ENCODE measurements at regions not wholly inside any gene's neighbourhood (a gene's known extent, or its start where the extent isn't known, plus 50 kb on each side); places are given as distances from the start of the nearest gene placed in this dataset.
"Not testable (repeated sequence)": the region's sequence is repeated elsewhere in the genome, so short reads cannot be mapped to it uniquely, and the experiment has no call there.

DNA sequence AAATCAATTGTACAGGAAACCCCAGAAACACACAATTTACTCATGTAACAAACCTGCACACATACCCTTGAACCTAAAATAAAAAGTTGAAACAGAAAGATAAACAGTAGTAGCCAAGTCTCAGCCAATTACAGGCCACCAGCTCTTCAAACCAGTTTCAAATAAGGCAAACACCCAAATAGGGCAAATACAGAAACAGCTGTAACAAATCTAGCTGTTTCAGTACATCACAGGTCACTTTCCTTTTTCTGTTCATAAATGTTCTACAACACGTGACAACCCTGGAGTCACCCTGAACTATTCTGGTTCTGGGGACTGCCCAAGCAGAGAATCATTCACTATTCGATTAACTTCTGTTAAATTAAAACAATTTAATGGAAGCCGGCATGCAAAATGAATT is 329.0 kb downstream of the GJA1 start:
- no peak for DNase-seq (ENCODE audit: low spot score)

GRCh38 chr6:121765060-121765459 is 329.6 kb downstream of the GJA1 start:
- DNase-seq (ENCODE audit: low spot score) = no peak

DNA sequence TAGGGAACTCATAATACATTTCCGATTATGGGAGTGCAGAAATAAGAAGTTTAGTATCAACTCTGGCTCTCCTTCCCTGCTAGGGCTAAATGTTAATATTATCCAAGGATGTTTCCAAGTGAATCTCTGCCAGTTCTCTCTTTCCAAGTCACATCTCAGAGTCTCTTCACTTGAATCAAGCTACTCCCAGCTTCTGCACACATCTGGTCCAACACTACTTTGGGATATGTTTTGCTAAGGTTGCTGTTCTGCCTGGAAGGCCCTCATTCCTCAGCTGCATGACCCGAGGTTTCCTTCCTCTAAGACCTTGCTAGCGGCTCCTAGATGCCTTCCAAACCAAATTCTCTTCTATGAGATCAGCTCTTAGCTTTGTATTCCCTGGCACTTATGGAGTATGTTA is 331.8 kb downstream of the GJA1 start:
- no peak for DNase-seq (ENCODE audit: low spot score)

DNA sequence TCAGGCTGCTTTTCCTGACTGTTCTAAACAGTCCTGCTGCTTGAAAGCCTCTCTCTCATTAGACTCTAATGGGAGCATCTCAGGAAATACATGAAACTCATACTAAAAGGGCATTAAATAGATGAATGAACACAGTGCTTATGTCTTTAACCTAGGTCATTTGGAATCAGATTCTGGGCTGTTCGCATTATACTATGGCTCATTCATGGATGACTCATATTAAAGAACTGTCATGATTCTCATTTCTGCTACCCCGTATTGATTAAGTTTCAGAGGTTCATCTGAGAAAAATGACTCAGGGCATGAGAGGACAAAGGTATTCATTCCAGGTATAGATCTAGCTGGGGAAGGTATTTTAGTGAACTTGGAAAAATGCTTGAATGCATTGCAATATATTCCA is 335.5 kb downstream of the GJA1 start:
- DNase-seq (ENCODE audit: low spot score) = peak; percentile 26

GRCh38 chr6:121771937-121772720 is 336.7 kb downstream of the GJA1 start:
- no peak for DNase-seq (ENCODE audit: low spot score)

GRCh38 chr6:121776054-121776453 is 340.6 kb downstream of the GJA1 start:
- DNase-seq (ENCODE audit: low spot score) = no peak

GRCh38 chr6:121780325-121781321 is 345.2 kb downstream of the GJA1 start:
- DNase-seq (ENCODE audit: low spot score) = peak; percentile 76

DNA sequence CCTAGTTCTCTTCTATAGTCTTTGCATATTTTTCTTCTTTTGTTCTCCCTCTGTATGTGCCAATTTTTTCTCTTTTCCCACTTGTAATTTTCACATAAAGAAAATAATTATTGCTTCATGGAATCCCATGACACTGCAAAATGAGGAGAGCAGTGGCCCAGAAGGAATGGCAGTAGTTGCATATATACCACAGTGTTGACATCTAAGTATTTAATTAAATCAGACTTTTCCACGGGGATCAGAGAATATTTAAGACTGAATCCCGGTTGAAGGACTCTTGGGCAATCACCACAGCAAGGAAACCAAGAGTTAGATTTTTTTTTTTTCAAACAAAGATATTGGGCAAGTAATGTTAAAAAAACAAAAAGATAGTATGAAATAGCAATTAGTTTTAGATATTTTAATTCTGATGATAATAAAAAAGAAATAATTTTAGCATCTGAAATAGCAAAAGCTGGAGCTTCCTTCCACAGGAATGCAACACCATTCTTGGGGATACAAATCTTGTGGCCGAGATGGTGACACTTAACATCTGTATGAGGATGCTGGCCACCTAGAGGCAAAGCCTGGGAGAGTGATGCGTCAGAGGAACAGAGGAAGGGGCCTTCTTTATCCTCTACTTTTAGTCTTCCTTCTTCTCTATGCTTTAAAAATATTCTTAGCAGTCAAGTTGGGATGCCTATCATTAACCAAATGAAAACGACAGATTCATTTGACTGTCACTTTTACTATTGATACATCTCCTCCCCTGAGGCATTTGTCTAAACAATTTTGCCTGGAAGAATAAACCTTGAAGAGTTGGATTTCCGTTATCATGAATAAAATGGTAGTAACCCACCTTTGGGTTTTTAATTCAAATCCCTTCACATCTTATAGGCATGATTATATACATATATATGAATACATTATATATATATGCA is 356.2 kb downstream of the GJA1 start:
- DNase-seq (ENCODE audit: low spot score) = peak; percentile 20

- DNase-seq (ENCODE audit: low spot score) = peak; percentile 89
Observed at GRCh38 chr6:121794630-121795029, 359.2 kb downstream of the GJA1 start.

GRCh38 chr6:121797598-121797997 is 362.2 kb downstream of the GJA1 start:
- not testable (repeated sequence) for DNase-seq (ENCODE audit: low spot score)

GRCh38 chr6:121798126-121798525 is 362.7 kb downstream of the GJA1 start:
- peak; percentile 33 for DNase-seq (ENCODE audit: low spot score)

DNA sequence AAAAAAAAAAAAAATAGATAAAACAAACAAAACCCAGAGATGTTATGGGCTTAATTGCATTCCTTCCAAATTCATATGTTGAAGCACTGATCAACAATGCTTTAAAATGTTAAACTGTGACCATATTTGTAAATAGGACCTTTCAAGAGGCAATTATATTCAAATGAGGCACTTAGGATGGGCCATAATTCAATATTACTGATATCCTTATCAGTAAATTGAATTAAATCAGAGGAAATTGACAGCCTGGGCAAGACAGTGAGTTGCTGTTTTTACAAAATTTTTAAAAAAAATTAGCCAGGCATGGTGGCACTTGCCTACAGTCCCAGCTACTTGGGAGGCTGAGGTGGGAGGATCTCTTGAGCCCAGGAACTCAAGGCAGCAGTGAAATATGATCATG is 364.1 kb downstream of the GJA1 start:
- DNase-seq (ENCODE audit: low spot score) = no peak

DNA sequence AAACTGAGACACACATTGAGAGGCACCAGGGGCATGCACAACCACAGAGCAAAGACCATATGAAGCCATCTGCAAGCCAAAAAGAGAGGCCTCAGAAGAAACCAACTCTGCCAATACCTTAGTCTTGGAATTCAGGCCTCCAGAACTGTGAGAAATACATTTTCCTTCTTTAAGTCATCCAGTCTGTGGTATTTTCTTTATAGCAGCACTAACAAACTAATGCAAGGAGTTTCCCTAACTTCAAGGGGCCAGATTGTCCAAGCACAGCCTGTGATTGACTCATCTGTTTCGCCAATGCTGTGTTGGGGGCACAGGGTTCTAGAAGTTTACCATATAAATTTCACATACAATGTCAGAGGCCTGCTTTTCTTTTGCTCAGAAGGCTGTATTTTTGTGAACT is 364.6 kb downstream of the GJA1 start:
- DNase-seq (ENCODE audit: low spot score) = no peak

GRCh38 chr6:121806116-121806515 is 370.7 kb downstream of the GJA1 start:
- no peak for DNase-seq (ENCODE audit: low spot score)

- no peak for DNase-seq (ENCODE audit: low spot score)
Observed at GRCh38 chr6:121809211-121809610, 373.8 kb downstream of the GJA1 start.

- no peak for DNase-seq (ENCODE audit: low spot score)
Observed at GRCh38 chr6:121810158-121811032, 374.9 kb downstream of the GJA1 start.

GRCh38 chr6:121811106-121811505 is 375.7 kb downstream of the GJA1 start:
- DNase-seq (ENCODE audit: low spot score) = no peak

GRCh38 chr6:121816361-121816760 is 380.9 kb downstream of the GJA1 start:
- no peak for DNase-seq (ENCODE audit: low spot score)

DNA sequence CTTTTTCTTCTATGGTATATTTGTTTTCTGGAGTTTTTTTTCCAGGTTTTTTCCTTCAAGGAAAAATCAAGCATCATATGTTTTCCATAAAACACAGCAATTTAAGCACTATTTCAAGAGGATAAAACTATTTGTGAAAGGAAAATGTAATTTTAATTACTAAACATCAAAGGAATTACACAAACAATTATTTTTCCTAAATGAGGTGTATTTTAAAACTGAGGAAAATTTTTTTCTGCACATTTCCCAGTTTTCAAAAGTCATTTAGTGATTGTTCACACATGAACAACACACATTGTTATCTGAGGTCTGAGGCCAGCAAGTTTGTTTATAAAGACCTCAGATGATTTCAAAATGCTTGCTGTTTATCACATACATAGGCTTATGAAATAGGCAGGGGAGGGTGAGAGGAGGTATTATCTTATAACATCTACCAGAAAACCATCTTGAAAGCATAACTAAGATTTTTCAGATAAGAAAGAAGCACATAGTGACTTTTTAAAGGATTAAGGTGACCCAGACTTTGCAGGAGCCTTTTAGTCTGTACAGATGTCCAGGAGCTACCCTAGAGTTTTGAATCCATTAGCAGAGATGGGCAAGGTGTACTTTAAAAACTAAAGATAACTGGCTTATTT is 381.6 kb downstream of the GJA1 start:
- no peak for DNase-seq (ENCODE audit: low spot score)

DNA sequence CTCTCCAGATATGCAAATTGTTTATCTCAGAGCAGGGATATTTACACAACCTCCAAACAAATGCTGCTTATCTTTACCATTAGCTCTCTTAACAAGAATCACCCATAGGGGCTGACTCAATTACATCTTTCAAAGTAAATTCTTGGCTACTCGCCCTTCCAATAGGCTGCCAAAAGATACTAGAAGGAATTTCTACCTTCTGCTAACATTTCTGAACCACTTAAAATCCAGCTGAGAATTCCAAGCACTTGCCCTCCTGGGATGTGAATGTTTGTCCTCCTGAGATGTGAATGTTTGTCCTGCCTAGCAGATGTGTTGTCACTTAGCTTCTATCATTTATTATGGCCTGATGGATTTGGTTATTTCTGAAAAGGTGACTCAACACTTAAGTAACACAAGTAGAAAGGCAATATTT is 388.0 kb downstream of the GJA1 start:
- DNase-seq (ENCODE audit: low spot score) = peak; percentile 58

All from kidney tubule cell (primary cell).